HG02981 (cell line): ENCODE measurements at regions not wholly inside any gene's neighbourhood (a gene's known extent, or its start where the extent isn't known, plus 50 kb on each side); places are given as distances from the start of the nearest gene placed in this dataset.
"Not testable (repeated sequence)": the region's sequence is repeated elsewhere in the genome, so short reads cannot be mapped to it uniquely, and the experiment has no call there.

Source experiments
- ATAC-seq: cut with Tn5 transposase; IDR thresholded peaks from one replicate; pipeline ENCODE4 v1.9.1; 2021; ENCODE audit warnings: mild to moderate bottlenecking, moderate library complexity; ENCODE audit not compliant: unreplicated experiment

DNA sequence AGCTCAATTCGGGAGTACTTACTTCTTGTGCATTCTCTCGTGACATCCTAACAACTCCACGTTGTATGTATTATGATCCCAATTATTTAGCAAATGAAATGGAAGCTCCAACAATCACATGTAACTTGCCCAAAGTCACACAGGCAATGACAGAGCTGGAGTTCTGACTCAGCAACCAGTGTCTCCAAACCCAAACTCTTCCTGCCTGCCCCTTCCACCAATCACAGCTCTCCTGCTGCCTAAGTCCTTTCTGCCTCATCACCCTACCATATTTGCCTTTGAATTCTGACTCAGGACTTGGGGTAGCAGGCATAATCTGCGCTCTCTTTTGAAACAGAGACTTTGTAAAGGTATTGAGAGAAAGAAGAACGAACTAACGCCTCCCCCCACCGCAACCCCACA, 245.2 kb upstream of the MAF start:
- no peak for ATAC-seq

DNA sequence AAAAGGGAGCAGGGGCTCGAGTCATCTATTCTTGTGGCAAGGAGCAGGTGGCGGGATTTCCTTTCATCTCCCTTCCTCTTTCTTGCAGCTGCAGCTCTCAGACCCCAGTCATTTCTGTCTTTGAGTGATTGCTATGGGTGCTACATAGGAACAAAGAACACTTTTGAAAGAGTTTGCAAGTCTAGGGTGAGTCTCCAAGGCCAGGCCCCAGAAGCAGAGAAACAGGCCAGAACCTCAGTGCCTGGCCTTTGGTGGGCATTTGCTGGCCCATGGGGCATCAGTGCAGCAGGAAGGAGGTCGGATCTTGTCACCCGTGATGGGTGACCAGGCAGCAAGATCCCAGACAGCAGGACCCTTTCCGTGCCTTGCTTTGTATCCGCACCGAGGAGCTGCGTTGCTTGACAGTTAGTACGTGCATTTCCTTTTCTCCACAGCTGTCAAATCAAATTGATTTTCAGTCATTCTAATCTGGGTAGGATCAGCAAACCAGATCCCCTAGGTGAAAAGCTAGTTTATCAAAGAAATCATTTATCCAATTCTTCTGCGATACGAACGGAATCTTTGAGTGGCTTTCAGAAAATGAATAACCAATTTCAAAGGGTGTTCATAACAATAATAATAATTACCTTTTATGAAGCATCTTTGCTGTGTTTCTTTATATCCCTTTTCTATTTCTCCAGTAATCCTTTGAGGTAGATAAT, 244.6 kb upstream of the MAF start:
- peak; percentile 85 for ATAC-seq

DNA sequence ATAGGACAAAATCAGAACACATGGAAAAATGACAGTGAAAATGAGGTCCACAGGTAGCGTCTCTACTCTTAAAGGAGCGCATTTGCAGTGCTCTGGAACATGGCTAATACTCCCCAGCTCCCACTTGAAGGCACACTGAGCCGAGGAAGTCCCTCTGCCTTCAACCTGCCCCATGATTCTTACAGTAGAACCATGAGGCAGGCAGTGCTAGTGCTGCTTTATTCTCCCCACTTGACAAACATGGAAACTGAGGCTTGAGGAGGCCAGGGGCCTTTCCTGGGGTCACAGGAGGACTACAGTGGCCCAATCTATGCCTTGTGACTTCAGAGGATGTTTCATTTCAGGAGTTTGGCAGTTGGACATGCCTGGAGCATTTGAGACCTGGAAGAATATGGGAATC, 244.1 kb upstream of the MAF start:
- no peak for ATAC-seq

DNA sequence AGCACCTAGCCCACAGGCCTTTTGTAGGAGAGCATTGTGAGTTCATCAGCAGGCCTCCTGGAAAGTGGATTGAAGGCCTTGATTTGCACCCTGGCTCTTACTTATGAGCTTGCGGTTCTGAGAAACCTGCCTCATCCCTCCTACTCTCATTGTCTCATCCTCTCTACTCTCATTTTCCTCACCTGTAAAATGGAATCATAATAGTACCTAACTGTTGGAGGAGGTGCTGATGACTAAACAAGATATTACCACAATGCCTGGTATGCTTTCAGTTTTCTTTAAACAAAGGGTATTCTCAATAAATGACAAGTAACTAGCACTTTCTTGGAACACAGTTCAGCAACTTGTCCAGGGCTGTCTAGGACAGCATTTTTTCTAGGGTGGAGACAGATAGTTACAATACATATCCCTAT, 243.1 kb upstream of the MAF start:
- ATAC-seq, result no peak

DNA sequence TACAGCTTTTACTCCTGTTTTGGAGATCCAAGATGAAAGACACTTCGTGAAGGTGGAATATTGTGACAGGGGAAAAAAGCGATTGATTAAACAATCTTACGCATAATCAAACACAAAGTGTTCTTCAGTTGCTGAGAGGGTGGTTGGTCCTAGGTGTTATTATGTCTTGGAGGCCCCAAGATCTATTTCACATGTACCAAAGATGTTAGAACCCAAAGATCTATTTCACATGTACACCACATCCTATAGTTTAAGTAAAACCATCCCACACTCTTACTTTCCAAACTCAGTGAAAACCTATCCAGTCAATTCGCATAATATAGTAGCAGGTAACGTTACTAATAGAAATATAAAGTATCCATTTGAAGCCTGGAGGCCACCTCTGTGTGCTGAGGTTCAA, 242.6 kb upstream of the MAF start:
- ATAC-seq, result no peak

DNA sequence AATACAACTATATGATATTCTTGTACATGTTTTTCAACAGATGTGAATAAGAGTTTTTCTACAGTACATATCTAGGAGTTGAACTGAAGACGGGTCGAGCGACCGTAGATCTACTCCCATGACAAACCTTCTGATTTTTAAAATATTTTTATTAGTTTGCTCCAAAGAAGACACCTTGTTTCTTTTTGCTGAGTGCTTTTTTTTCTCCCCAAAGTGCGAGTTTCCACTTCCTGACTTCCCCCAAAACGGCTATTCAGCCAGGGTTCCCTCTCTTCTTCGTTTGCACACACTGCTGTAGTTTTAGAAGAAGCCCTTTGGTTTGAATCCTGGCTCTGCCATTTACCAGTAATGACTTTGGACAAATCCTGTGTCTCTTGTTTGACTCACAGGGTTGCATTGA, 241.7 kb upstream of the MAF start:
- no peak for ATAC-seq

DNA sequence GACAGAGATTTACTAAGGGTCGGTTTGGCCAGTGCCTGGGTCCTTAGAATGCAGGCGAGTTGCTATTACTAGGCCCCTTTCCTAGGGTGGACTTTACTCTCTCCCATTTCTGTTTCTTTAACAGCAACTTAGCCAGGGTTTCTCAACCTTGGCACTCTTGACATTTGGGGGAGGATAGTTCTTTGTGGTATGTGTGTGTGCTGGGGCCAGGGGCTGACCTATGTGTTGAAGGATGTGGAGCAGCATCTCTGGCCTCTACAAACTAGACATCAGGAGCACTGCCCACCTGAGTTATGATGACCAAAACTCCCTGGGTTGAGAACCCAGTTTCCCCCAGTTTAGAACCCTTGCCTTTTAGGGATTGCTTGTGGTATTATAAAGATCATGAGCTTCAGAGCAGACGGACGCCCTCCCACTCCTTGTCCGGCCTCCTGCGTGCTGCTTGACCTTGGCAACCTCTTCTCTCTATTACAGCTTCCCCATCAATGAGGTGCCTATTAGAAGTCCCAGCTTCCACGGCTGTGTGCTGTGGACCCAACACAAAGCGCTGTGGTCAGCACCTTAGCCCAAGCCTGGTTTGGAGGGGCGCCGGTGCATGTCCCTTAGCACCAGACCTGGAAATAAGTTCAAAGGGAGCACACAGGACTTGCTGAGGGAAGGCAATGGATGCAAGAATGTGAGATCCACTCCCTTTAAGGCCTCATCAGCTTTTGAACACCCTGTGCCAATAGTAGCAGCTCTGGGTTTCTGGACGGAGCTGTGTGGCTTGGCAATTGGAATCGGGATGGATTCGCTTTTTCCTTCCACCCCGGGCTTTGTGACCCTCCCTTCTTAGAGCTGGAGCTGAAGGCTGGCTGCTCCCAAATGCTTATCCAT, 239.2 kb upstream of the MAF start:
- ATAC-seq, result no peak

DNA sequence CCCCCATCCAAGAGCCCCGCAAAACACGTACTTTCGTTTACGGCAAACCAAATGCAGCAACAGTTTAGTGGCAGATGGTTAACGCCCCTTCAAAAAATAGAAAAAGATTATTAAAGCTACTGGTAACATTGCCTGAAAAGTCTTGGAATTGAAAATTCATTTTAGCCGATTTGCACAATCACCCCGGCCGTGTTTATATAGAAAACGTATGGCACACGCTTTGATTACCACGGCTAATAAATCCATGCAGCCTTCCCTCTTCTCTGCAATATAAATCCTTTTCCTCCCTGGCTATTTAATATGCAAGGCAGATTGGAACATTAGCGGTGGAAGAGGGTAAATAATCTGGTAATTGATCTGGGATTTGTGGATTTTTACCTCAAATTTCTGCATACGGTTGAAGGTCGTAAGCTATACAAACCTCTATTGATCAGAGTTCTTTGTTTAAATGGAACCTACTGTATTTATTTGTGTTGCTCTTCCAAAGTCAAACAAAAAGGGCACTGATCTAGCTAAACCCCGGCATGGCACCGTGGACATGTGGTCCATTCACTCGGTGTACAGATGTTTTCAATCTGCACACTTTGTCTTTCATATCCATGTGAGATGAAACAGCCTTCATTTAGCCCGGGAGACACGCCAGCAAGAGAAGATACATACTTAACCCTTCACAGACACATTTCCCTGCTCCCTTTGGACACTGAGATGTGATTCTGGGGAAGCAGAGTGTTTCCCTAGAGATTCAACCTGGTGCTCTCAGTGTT, 238.1 kb upstream of the MAF start:
- no peak for ATAC-seq

DNA sequence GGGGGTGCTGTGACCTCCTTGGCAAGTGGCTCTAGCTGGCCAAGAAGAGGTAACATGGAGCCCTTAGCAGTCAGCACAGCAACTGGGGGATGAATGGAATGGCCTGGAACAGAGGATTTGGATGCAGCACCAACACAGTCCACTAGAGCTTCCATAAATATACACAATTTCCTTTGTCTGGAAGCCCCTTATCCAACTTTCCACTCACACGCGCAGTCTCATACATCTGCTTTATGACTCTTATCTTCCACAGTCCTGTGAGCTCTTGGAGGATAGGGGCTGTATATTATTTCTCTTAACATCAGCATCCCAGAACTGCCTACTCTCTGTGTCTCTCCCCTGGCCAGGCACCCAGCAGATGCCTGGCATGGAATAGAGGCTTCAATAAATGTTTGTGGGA, 235.6 kb upstream of the MAF start:
- ATAC-seq, result no peak

DNA sequence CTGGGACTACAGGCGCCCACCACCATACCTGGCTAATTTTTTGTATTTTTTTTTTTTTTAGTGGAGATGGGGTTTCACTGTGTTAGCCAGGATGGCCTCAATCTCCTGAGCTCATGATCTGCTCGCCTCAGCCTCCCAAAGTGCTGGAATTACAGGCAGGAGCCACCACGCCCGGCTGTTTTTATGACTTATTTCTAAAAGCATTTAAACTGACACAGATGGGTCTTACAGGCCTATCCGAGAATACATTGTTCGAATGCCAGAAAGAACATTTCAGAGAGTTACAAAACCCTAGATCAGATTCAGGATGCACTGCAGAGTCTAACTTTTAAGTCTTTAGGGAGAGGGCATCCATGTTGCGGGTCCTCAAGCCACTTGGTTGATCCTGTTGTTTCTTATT, 234.7 kb upstream of the MAF start:
- ATAC-seq, result no peak

DNA sequence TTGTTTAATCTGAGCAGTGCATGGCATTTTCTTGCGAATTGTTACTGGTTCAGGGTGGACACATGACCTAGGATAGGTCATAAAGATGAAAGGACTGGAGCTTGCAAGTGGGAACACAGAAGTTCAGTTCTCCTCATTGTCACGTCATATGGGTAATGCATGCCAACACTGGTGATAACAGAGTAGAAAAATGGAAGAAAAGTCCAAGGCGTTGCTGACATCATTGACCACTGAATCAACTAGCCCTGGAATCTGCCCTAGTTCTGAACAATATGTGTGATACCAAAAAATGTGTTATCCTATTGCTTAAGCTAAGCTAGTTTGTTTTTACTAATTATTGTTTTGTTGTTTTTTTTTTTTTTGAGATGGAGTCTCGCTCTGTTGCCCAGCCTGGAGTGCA, 234.2 kb upstream of the MAF start:
- no peak for ATAC-seq

DNA sequence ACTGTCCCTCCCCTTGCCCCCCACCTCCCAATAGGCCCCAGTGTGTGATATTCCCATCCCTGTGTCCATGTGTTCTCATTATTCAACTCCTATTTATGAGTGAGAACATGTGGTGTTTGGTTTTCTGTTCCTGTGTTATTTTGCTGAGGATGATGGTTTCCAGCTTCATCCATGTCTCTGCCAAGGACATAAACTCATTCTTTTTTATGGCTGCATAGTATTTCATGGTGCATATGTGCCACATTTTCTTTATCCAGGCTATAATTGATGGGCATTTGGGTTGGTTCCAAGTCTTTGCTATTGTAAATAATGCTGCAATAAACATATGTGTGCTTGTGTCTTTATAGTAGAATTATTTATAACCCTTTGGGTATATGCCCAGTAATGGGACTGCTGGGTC, 233.5 kb upstream of the MAF start:
- not testable (repeated sequence) for ATAC-seq

DNA sequence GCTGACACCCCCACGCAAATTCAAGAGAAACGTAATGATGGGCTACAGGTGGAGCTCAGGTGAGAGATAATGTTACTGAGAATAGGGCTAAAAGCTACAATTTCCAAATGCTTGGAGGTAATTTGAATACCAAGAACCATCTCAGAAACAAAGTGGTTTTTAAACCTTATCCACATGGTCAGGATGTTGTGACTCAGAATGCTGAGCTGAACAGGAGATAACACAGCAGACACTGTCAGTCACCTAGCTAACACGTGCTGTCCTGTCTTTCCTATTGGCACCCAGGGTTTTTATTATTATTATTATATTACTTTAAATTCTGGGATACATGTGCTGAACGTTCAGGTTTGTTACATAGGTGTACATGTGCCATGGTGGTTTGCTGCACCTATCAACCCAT, 233.0 kb upstream of the MAF start:
- no peak for ATAC-seq

DNA sequence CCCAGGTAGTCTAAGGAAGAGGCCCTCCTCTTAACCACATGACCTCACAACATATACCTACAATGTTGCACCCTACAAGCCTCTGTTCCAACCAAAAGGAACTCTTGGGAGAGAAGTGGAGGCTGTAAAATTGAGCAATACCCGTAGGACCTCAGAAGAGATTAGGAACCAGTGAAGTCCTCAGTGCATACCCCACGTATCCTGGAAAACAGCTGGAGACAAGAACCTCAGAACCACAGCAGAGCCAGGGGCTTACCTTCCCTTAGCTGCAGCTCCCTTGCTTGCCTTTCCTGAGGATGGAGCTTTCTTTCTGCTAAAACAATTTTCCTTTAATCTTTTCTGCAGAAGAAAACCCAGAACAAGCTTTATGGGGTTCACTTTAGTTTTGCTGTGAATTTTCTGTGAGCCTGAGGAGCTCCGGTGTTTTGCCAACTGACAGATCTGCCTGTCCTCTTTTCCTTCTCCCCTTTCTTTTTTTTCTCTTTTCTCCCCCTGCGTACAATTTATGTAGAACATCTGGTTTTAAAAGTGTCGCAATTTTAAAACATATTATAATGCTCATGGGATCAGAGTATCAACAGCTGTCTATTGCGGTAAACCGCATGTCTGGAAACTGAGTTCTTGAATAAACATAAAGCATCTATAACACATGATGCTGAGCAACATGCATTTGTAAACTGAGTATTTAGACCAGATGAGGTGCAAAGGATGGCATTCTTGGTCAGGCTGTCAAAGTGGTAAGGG, 226.4 kb upstream of the MAF start:
- no peak for ATAC-seq

DNA sequence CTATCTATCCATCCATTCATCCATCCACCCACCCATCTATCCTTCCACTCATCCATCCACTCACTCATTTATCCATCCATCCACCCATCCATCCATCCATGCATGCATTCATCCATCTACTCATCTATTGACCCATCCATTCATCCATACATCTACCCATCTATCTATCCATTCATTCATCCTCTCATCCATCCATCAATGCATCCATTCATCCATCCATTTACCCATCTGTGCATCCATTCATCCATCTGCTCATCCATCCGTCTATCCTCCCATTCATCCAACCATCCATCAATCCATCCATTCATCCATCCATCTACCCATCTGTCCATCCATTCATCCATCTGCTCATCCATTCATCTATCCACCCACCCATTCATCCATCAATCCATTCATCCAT, 224.5 kb upstream of the MAF start:
- no peak for ATAC-seq

DNA sequence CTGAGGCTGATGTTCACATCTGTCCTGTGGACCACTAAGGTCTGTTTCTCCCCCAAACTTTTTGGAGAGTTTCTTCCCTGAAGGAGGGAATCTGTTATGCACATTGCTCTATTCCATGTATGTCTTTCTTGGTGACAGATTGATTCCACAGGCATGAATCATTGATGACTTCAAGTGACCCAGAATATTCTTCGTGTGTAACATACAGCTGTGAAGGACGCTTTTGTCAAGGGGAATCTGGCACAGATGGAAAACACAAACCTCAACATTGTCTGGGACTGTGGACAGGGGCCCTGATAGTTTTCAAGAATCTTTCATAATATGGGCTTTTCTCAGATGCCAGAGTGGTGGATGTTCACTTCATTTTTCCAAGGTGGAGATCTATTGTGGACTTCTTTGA, 223.1 kb upstream of the MAF start:
- no peak for ATAC-seq

DNA sequence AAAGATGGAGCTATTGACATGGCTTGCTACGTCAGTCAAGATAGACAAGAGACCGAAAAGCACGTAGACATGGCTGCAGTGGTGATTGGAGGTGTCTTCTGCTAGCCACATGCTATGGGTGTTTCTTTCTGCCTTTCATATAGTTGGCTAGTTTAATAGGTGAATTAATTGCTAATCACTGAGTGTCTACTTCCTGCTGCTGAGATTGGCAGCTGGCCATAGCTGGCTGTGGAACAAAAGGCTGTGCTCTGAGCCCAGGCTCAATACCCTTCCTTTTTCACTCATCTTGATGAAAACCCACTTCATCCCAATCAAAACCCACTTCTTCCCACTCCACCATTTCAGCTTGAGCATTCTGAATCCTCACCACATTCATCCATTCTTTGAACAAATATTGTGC, 221.4 kb upstream of the MAF start:
- ATAC-seq, result no peak

DNA sequence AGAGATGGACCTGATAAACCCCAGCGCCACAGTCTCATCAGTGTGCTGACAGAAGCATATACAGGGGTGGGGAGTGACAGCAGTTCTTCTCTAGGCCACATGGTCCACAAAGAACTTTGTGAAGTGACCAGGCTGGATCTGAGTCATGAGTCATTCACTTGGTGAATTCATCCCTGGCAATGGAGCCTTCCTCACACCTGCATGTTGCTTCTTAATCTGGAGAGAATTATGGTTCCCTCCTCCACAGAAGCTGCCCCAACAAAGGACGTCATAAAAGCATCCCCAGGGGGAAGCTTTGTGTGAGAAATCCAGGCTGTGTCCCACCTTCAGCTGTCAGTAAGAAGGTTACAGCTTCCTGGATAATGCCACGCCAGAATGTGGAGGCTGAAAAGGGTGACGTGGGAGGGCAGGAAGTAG, 215.6 kb upstream of the MAF start:
- ATAC-seq, result no peak

DNA sequence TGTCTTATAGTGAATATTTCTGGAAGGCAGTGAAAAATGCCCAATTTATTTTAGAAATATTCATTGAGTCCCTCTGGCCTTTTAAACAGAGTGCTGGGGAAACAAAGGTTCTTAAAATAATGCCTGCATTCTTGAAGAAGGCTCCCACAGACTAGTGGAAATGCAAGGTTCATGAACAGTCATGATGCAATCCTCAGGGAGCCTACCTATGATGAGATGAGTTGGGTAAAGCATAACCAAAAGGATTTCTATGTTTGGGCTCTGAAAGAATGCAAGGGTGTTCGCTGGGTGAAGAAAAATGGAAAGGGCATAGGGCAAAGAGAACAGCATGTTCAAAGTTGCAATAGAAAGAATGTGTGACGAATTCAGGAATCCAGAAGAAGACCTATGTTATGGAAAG, 214.5 kb upstream of the MAF start:
- ATAC-seq, result no peak

DNA sequence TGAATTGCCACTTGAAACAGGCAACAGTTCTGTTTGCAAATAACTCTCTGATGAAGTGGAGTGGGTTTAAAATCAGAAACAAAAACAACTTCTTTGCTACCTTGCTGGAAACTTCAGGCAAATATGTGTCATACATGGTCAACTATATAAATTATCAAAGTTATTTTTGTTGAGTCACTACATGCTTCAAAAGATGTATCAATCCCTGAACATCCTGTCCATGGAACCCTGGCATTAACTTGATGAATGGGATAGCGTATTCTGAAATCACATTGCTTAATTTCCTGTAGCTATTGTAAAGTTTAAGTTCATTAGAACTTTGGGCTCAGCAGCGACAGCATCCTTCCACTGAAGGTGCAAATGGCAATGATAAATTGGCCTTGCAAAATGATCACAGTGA, 213.6 kb upstream of the MAF start:
- ATAC-seq, result no peak

DNA sequence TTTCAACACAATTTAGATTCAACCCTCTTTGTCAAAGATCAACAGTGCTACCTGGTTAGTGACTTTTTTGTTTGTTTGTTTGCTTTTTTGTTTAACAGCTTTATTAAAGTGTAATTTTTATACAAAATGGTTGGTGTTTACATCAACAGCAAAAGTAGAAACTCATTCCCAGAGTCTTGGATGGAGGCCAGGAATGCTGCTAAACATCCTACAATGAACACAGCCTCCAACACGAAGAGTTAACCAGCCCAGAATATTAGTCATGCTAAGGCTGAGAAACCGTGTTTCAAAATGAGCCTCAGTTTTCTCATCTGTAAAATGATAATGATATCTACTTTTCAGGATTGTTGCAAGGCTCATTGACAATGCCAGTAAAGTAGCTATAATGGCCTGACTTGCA, 211.0 kb upstream of the MAF start:
- ATAC-seq, result no peak
